ENCODE measurements at regions not wholly inside any gene's neighbourhood (a gene's known extent, or its start where the extent isn't known, plus 50 kb on each side); places are given as distances from the start of the nearest gene placed in this dataset.
"Not testable (repeated sequence)": the region's sequence is repeated elsewhere in the genome, so short reads cannot be mapped to it uniquely, and the experiment has no call there.

- H3K27ac ChIP-seq = no peak overlapping the region
- H3K4me2 ChIP-seq = no peak overlapping the region
- no peaks in the 10 kb centered on the region for H3K4me1 ChIP-seq
- TF ChIP-seq RNF2 (IDR thresholded peaks at IDR 0.05; ENCODE audit: borderline replicate concordance, low read depth) (no peak), MYC (IDR thresholded peaks at IDR 0.05; ENCODE audit: borderline replicate concordance, low read length) (no peak), HOXB13 (CRISPR knock-in tag; IDR thresholded peaks at IDR 0.05; ENCODE audit: low read depth) (no peak), ELK1 (IDR thresholded peaks at IDR 0.05; ENCODE audit: low read depth, low read length) (no peak), RAD21 (conservative IDR thresholded peaks at IDR 0.05 in 1 of 2, IDR thresholded peaks at IDR 0.05 in 1 of 2) (no peak), TFCP2L1 (CRISPR knock-in tag; IDR thresholded peaks at IDR 0.05) (no peak), NR3C1 (IDR thresholded peaks at IDR 0.05) (no peak), CBX2 (IDR thresholded peaks at IDR 0.05; ENCODE audit: borderline replicate concordance, low read depth) (no peak), FOXS1 (CRISPR knock-in tag; IDR thresholded peaks at IDR 0.05) (no peak)
- ChIA-PET CTCF (no interaction called here), POLR2A (no interaction called here)
- H3K9me3 ChIP-seq = no peaks in the 10 kb centered on the region
- no peak for ATAC-seq
- DNase-seq (ENCODE audit: low read depth in 1 of 2, low spot score in 1 of 2) = no peak
- no peak overlapping the region for H3K4me3 ChIP-seq
- no peak for FAIRE-seq
Measured at GRCh38 chr4:28075401-28075956, 1214.8 kb downstream of the STIM2 start.

DNA sequence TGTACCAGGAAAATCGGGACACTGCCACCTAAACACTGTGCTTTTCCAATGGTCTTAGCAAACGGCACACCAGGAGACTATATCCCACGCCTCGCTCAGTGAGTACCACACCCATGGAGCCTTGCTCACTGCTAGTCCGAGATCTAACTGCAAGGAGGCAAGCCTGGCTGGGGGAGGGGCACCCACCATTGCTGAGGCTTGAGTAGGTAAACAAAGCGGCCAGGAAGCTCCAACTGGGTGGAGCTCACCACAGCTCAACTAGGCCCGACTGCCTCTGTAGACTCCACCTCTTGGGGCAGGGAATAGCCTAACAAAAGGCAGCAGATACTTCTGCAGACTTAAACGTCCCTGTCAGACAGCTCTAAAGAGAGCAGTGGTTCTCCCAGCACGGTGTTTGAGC is 1216.6 kb downstream of the STIM2 start:
- WGBS (ENCODE audit: missing lambda C conversion rate) = 51% methylated on average over 7 of the region's 9 CpGs
- DNase-seq (ENCODE audit: low read depth in 1 of 2, low spot score in 1 of 2); H3K4me1 ChIP-seq; H3K4me2 ChIP-seq; H3K27ac ChIP-seq; H3K4me3 ChIP-seq; FAIRE-seq; POLR2A ChIA-PET; H3K9me3 ChIP-seq; CTCF ChIA-PET; ATAC-seq: not testable (repeated sequence)

- POLR2A ChIA-PET = no interaction called here
- TF ChIP-seq TP53 (CRISPR knock-in tag; IDR thresholded peaks at IDR 0.05) = no peak
- TF ChIP-seq, protein P1, sequence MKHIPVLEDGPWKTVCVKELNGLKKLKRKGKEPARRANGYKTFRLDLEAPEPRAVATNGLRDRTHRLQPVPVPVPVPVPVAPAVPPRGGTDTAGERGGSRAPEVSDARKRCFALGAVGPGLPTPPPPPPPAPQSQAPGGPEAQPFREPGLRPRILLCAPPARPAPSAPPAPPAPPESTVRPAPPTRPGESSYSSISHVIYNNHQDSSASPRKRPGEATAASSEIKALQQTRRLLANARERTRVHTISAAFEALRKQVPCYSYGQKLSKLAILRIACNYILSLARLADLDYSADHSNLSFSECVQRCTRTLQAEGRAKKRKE (CRISPR knock-in tag; IDR thresholded peaks at IDR 0.05; ENCODE audit: low read depth) = no peak
- no peak for TF ChIP-seq ZNF302 (CRISPR knock-in tag; IDR thresholded peaks at IDR 0.05)
- no peak for TF ChIP-seq EP300 (IDR thresholded peaks at IDR 0.05)
- no peak for TF ChIP-seq MAZ (IDR thresholded peaks at IDR 0.05; ENCODE audit: borderline replicate concordance, low read depth, low read length)
- no peak for TF ChIP-seq E2F6 (IDR thresholded peaks at IDR 0.05; ENCODE audit: borderline replicate concordance, low read depth)
- TF ChIP-seq NPAS2 (CRISPR knock-in tag; IDR thresholded peaks at IDR 0.05; ENCODE audit: borderline replicate concordance) = no peak
- no peak for TF ChIP-seq ZSCAN20 (CRISPR knock-in tag; IDR thresholded peaks at IDR 0.05)
- no peak for TF ChIP-seq ZFP36 (IDR thresholded peaks at IDR 0.05; ENCODE audit: borderline replicate concordance, partially characterized antibody)
- TF ChIP-seq, protein P2, sequence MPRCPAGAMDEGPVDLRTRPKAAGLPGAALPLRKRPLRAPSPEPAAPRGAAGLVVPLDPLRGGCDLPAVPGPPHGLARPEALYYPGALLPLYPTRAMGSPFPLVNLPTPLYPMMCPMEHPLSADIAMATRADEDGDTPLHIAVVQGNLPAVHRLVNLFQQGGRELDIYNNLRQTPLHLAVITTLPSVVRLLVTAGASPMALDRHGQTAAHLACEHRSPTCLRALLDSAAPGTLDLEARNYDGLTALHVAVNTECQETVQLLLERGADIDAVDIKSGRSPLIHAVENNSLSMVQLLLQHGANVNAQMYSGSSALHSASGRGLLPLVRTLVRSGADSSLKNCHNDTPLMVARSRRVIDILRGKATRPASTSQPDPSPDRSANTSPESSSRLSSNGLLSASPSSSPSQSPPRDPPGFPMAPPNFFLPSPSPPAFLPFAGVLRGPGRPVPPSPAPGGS (IDR thresholded peaks at IDR 0.05) = no peak
- TF ChIP-seq ELK1 (IDR thresholded peaks at IDR 0.05; ENCODE audit: low read depth, low read length) = no peak
- no peaks in the 10 kb centered on the region for H3K4me1 ChIP-seq
- no peak overlapping the region for H3K27ac ChIP-seq
- no peak for FAIRE-seq
- no peak overlapping the region for H3K4me3 ChIP-seq
- WGBS (ENCODE audit: missing lambda C conversion rate) = 2% methylated on average over 3 of the region's 3 CpGs
- DNase-seq (ENCODE audit: low read depth in 1 of 2, low spot score in 1 of 2) = no peak
- H3K9me3 ChIP-seq = no peaks in the 10 kb centered on the region
- no peak for ATAC-seq
- H3K4me2 ChIP-seq = no peak overlapping the region
- CTCF ChIA-PET = no interaction called here
Measured at GRCh38 chr4:28082686-28083390, 1222.2 kb downstream of the STIM2 start.
